KMS-11 (cell line): ENCODE measurements at regions not wholly inside any gene's neighbourhood (a gene's known extent, or its start where the extent isn't known, plus 50 kb on each side); places are given as distances from the start of the nearest gene placed in this dataset.

ENCODE experiments used
- H2AFZ ChIP-seq: fragments of 200-600 bp; sonication (generic); 2 replicates; pipeline ENCODE4 v1.6.1; 2016; ENCODE audit warnings: antibody characterized with exemption, mixed run types, low read depth
- H3K27ac ChIP-seq: fragments of 200-600 bp; sonication (generic); 2 replicates; pipeline ENCODE4 v1.6.1; 2016; ENCODE audit warnings: mild to moderate bottlenecking, mixed run types
- H3K27me3 ChIP-seq: fragments of 200-600 bp; sonication (generic); 2 replicates; pipeline ENCODE4 v1.6.1; 2017; ENCODE audit warnings: mild to moderate bottlenecking, low read depth, mixed run types, moderate library complexity; ENCODE audit not compliant: insufficient read depth
- H3K36me3 ChIP-seq: fragments of 200-600 bp; sonication (generic); 2 replicates; pipeline ENCODE4 v1.6.1; 2017; ENCODE audit warnings: mild to moderate bottlenecking, mixed run types; ENCODE audit not compliant: insufficient read depth
- H3K4me1 ChIP-seq: fragments of 200-600 bp; sonication (generic); 2 replicates; pipeline ENCODE4 v1.6.1; 2016; ENCODE audit warnings: mild to moderate bottlenecking, low read depth, mixed run types; ENCODE audit not compliant: poor library complexity, severe bottlenecking
- H3K4me2 ChIP-seq: fragments of 200-600 bp; sonication (generic); 2 replicates; pipeline ENCODE4 v1.7.0; 2016; ENCODE audit warnings: mild to moderate bottlenecking, mixed run types
- H3K4me3 ChIP-seq: fragments of 200-600 bp; sonication (generic); IDR thresholded peaks from 2 replicates; pipeline ENCODE4 v1.6.1; 2017; ENCODE audit warnings: low read depth, low read length, mixed read lengths; ENCODE audit not compliant: insufficient read depth
- H3K79me2 ChIP-seq: fragments of 200-600 bp; sonication (generic); 2 replicates; pipeline ENCODE4 v1.6.1; 2016; ENCODE audit warnings: low read depth, mixed run types; ENCODE audit not compliant: insufficient read depth
- H3K9ac ChIP-seq: fragments of 200-600 bp; sonication (generic); 2 replicates; pipeline ENCODE4 v1.6.1; 2016; ENCODE audit warnings: mild to moderate bottlenecking, mixed run types
- H4K20me1 ChIP-seq: fragments of 200-600 bp; sonication (generic); 2 replicates; pipeline ENCODE4 v1.6.1; 2016; ENCODE audit warnings: mild to moderate bottlenecking, mixed run types; ENCODE audit not compliant: insufficient read depth
- CTCF ChIP-seq: fragments of 200-600 bp; sonication (generic); conservative IDR thresholded peaks from 2 replicates; pipeline ENCODE4 v1.6.1; 2017; ENCODE audit warnings: low read depth, mild to moderate bottlenecking, antibody characterized with exemption, low read length, moderate library complexity, mixed read lengths

- no peak for TF ChIP-seq CTCF
- H3K27ac ChIP-seq = no peak overlapping the region
- H3K4me2 ChIP-seq = no peak overlapping the region
- H3K4me1 ChIP-seq = no peaks in the 10 kb centered on the region
- no peak overlapping the region for H3K9ac ChIP-seq
- no peaks in the 10 kb centered on the region for H4K20me1 ChIP-seq
- no peaks in the 10 kb centered on the region for H3K27me3 ChIP-seq
- no peaks in the 10 kb centered on the region for H3K79me2 ChIP-seq
- no peak overlapping the region for H3K4me3 ChIP-seq
- H3K36me3 ChIP-seq = no peaks in the 10 kb centered on the region
- H2AFZ ChIP-seq = no peak overlapping the region
These were observed 259.8 kb downstream of the CD109 start for GRCh38 chr6:73955800-73956199.

GRCh38 chr6:73954881-73955280 is 258.9 kb downstream of the CD109 start:
- no peak overlapping the region for H3K9ac ChIP-seq
- TF ChIP-seq CTCF = no peak
- H3K27me3 ChIP-seq = no peaks in the 10 kb centered on the region
- no peaks in the 10 kb centered on the region for H3K36me3 ChIP-seq
- no peak overlapping the region for H2AFZ ChIP-seq
- H3K79me2 ChIP-seq = no peaks in the 10 kb centered on the region
- no peak overlapping the region for H3K4me3 ChIP-seq
- no peaks in the 10 kb centered on the region for H3K4me1 ChIP-seq
- H4K20me1 ChIP-seq = no peaks in the 10 kb centered on the region
- no peak overlapping the region for H3K27ac ChIP-seq
- no peak overlapping the region for H3K4me2 ChIP-seq

GRCh38 chr6:73951183-73951582 is 255.2 kb downstream of the CD109 start:
- Histone ChIP-seq H3K9ac (no peak overlapping the region), H3K4me3 (no peak overlapping the region), H3K27me3 (no peaks in the 10 kb centered on the region), H4K20me1 (no peaks in the 10 kb centered on the region), H3K4me2 (no peak overlapping the region), H2AFZ (no peak overlapping the region), H3K27ac (no peak overlapping the region), H3K36me3 (no peaks in the 10 kb centered on the region), H3K4me1 (no peaks in the 10 kb centered on the region), H3K79me2 (no peaks in the 10 kb centered on the region)
- TF ChIP-seq CTCF = no peak

- no peaks in the 10 kb centered on the region for H3K4me1 ChIP-seq
- TF ChIP-seq CTCF = no peak
- H3K4me3 ChIP-seq = no peak overlapping the region
- H3K36me3 ChIP-seq = no peaks in the 10 kb centered on the region
- H3K27ac ChIP-seq = no peak overlapping the region
- no peaks in the 10 kb centered on the region for H4K20me1 ChIP-seq
- no peak overlapping the region for H3K4me2 ChIP-seq
- no peaks in the 10 kb centered on the region for H3K79me2 ChIP-seq
- no peak overlapping the region for H2AFZ ChIP-seq
- H3K9ac ChIP-seq = no peak overlapping the region
- H3K27me3 ChIP-seq = no peaks in the 10 kb centered on the region
These were observed 248.1 kb downstream of the CD109 start for GRCh38 chr6:73943930-73944652.
